ENCODE measurements at regions not wholly inside any gene's neighbourhood (a gene's known extent, or its start where the extent isn't known, plus 50 kb on each side); places are given as distances from the start of the nearest gene placed in this dataset.

GRCh38 chr9:81410201-81410600 is 279.1 kb downstream of the TLE1 start:
- H3K36me3 ChIP-seq (replicated peaks in 1 of 2), result no peaks in the 10 kb centered on the region
- no peak for DNase-seq
- no peaks in the 10 kb centered on the region for H3K4me1 ChIP-seq (replicated peaks in 1 of 2)
- 67 to 76% (median 71%) methylated on average over 4 of the region's 4 CpGs for WGBS, 4 donors
- no peaks in the 10 kb centered on the region for H3K27me3 ChIP-seq
- intact Hi-C loops (cut with DNase I), result no loop called here
- H3K4me3 ChIP-seq, result no peak overlapping the region
- no peak overlapping the region for H3K27ac ChIP-seq
- no peak for TF ChIP-seq POLR2A (IDR thresholded peaks at IDR 0.05)
- TF ChIP-seq, protein P1, sequence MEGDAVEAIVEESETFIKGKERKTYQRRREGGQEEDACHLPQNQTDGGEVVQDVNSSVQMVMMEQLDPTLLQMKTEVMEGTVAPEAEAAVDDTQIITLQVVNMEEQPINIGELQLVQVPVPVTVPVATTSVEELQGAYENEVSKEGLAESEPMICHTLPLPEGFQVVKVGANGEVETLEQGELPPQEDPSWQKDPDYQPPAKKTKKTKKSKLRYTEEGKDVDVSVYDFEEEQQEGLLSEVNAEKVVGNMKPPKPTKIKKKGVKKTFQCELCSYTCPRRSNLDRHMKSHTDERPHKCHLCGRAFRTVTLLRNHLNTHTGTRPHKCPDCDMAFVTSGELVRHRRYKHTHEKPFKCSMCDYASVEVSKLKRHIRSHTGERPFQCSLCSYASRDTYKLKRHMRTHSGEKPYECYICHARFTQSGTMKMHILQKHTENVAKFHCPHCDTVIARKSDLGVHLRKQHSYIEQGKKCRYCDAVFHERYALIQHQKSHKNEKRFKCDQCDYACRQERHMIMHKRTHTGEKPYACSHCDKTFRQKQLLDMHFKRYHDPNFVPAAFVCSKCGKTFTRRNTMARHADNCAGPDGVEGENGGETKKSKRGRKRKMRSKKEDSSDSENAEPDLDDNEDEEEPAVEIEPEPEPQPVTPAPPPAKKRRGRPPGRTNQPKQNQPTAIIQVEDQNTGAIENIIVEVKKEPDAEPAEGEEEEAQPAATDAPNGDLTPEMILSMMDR (IDR thresholded peaks at IDR 0.05), result no peak
- peaks cover 0 to 6% (median 0%) of the 10 kb centered on the region in 3 donors for H3K9me3 ChIP-seq (replicated peaks in 1 of 3)

DNA sequence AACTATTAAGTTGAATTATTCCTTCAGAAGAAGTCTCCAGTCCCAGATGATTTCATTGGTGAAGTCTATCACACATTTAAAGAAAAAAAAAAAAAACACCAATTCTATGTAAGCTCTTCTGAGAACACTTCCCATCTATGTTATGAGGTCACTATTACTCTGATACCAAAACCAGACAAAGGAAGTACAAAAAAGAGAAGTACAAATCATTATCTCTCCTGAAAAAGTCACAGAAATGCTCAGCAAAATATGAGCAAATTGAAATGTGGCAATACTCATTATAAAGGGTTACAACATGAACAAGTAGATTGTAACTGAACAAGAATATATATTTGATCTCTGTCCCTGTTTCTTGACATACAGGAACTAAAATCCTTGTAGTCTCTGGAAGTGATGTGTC is 280.4 kb downstream of the TLE1 start:
- Histone ChIP-seq H3K27ac (no peak overlapping the region), H3K4me1 (replicated peaks in 1 of 2) (no peaks in the 10 kb centered on the region), H3K9me3 (replicated peaks in 1 of 3) (peaks cover 0 to 6% (median 0%) of the 10 kb centered on the region in 3 donors), H3K36me3 (replicated peaks in 1 of 2) (no peaks in the 10 kb centered on the region), H3K27me3 (no peaks in the 10 kb centered on the region), H3K4me3 (no peak overlapping the region)
- TF ChIP-seq, protein P1 (IDR thresholded peaks at IDR 0.05), result no peak
- TF ChIP-seq POLR2A (IDR thresholded peaks at IDR 0.05), result no peak
- intact Hi-C loops (cut with DNase I), result no loop called here
- DNase-seq, result no peak

DNA sequence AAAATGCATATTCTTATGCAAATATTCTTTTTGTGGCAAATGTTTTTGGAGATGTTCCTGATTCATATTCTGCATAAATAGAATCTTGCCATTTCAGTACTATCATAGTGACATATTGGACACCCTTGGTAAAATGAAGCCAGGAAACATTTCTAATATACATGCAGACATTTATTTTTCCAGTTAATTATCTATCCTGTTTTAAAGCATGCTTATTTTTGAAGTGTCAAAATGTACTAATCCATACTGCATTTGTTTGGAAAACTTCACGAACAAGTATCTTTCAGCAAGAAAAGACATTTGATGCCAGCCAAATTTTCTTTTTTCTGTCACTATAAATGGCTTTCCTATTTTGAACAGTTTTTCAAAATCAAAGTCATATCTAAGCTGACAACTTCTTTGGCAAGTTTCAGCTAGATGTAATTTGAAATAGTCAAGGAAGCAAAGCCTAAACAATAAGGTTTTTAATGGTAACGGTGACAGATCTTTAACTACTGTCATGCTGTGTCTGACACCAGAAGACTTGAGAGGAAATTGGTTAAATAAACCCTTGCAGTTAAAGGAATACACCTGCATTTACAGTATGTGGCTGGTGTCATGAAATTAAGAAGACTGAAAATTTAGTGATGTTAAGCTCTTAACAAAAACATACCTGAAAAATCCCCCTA is 284.3 kb downstream of the TLE1 start:
- Histone ChIP-seq H3K4me3 (no peak overlapping the region), H3K36me3 (replicated peaks in 1 of 2) (no peaks in the 10 kb centered on the region), H3K27me3 (no peaks in the 10 kb centered on the region), H3K9me3 (replicated peaks in 1 of 3) (peaks cover 0 to 6% (median 0%) of the 10 kb centered on the region in 3 donors), H3K27ac (no peak overlapping the region), H3K4me1 (replicated peaks in 1 of 2) (no peaks in the 10 kb centered on the region)
- no peak for DNase-seq
- WGBS, 4 donors, result 80 to 87% (median 82%) methylated on average over 2 of the region's 2 CpGs
- intact Hi-C loops (cut with DNase I), result no loop called here
- TF ChIP-seq, protein P1 (IDR thresholded peaks at IDR 0.05), result no peak

DNA sequence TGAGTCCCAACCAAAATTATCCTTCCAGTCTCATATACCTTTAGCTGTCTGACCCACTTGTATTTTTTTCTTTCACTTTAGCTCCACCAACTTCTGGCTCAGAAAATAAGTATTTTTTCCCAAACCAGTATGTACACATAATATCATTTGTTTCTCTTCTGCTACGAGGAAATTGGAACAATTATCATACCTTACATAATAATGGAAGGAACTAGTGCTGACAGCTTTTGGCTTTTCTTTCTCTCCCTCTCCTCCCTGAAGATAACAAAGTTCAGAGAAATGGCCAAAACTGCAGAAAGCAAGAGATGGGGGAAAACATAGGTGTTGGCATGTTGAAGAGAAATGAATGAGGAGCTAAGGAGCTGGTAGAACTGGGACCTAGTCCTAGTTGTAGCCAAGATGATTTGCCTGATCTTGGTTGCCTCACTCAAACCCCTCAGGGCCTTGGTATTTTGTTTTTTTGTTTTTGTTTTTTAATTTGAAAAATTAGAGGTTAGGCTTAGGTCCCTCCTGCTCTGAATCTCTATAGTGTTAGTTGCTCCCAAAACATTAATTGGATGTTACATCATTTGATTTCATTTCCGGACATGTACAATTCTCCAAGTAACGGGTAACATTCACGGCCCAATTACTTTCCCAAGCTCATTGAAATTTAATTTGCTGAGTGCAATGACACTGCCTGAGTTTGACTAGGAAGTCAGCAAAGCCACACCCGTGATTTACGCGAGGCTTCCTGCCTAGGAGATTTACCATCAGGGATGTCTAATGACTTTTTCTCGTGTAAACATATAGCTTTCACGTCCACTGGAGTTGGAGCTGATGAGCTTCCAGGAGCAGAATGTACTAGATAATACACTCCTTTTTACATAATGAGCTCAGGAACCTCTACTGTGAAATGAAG is 291.6 kb downstream of the TLE1 start:
- Histone ChIP-seq H3K4me1 (replicated peaks in 1 of 2) (peaks cover 0 to 22% of the 10 kb centered on the region in 2 donors), H3K36me3 (replicated peaks in 1 of 2) (no peaks in the 10 kb centered on the region), H3K27ac (peak overlapping the region in 1 of 5 donors; percentile 35), H3K4me3 (no peak overlapping the region), H3K9me3 (replicated peaks in 1 of 3) (no peaks in the 10 kb centered on the region), H3K27me3 (no peaks in the 10 kb centered on the region)
- TF ChIP-seq POLR2A (IDR thresholded peaks at IDR 0.05), result no peak
- TF ChIP-seq, protein P1 (IDR thresholded peaks at IDR 0.05), result no peak
- intact Hi-C loops (cut with DNase I), result no loop called here
- whole genome bisulfite sequencing, 4 donors, result 73 to 88% (median 77%) methylated on average over 9 of the region's 9 CpGs
- no peak for DNase-seq

Measured in adrenal gland (tissue), 9 donors.